ENCODE measurements at regions not wholly inside any gene's neighbourhood (a gene's known extent, or its start where the extent isn't known, plus 50 kb on each side); places are given as distances from the start of the nearest gene placed in this dataset.

GRCh38 chr12:16828891-16829290 is 222.9 kb upstream of the LMO3 start:
- H3K4me3 ChIP-seq (ENCODE audit: low read depth, low read length, poor library complexity, severe bottlenecking): no peak overlapping the region

GRCh38 chr12:16807731-16808130 is 201.8 kb upstream of the LMO3 start:
- H3K36me3 ChIP-seq (ENCODE audit: insufficient read depth, low read length): no peaks in the 10 kb centered on the region
- no peaks in the 10 kb centered on the region for H3K79me2 ChIP-seq (ENCODE audit: insufficient read depth, low read length)
- TF ChIP-seq CTCF (IDR thresholded peaks at IDR 0.05; ENCODE audit: low read length) (no peak), EZH2 (IDR thresholded peaks at IDR 0.05; ENCODE audit: borderline replicate concordance, low read length) (no peak)
- no peaks in the 10 kb centered on the region for H3K4me1 ChIP-seq (ENCODE audit: insufficient read depth, low read length, severe bottlenecking)
- H3K27ac ChIP-seq (ENCODE audit: low read depth, low read length, poor library complexity, severe bottlenecking): no peak overlapping the region
- no peaks in the 10 kb centered on the region for H3K9me3 ChIP-seq (ENCODE audit: low read length)
- H3K9me2 ChIP-seq (ENCODE audit: low read depth, low read length): no peaks in the 10 kb centered on the region
- H3K4me2 ChIP-seq (ENCODE audit: low read length): no peak overlapping the region
- H3K9ac ChIP-seq (ENCODE audit: low read length): no peak overlapping the region
- no peaks in the 10 kb centered on the region for H4K20me1 ChIP-seq (ENCODE audit: insufficient read depth, low read length)
- H3K4me3 ChIP-seq (ENCODE audit: low read depth, low read length, poor library complexity, severe bottlenecking): no peak overlapping the region
- H3K27me3 ChIP-seq (ENCODE audit: insufficient read depth, low read length): no peaks in the 10 kb centered on the region
- H2AFZ ChIP-seq (ENCODE audit: low read length): no peak overlapping the region
- H3F3A ChIP-seq (ENCODE audit: insufficient read depth, low read length): no peaks in the 10 kb centered on the region

More at GRCh38 chr12:16828891-16829290, 222.9 kb upstream of the LMO3 start:
- no peaks in the 10 kb centered on the region for H3K9me3 ChIP-seq (ENCODE audit: low read length)
- H2AFZ ChIP-seq (ENCODE audit: low read length): no peak overlapping the region
- no peaks in the 10 kb centered on the region for H3K79me2 ChIP-seq (ENCODE audit: insufficient read depth, low read length)
- no peaks in the 10 kb centered on the region for H3K9me2 ChIP-seq (ENCODE audit: low read depth, low read length)
- H3K9ac ChIP-seq (ENCODE audit: low read length): no peak overlapping the region
- TF ChIP-seq EZH2 (IDR thresholded peaks at IDR 0.05; ENCODE audit: borderline replicate concordance, low read length): no peak
- no peak for TF ChIP-seq CTCF (IDR thresholded peaks at IDR 0.05; ENCODE audit: low read length)
- no peak overlapping the region for H3K27ac ChIP-seq (ENCODE audit: low read depth, low read length, poor library complexity, severe bottlenecking)
- no peak overlapping the region for H3K4me2 ChIP-seq (ENCODE audit: low read length)
- H3K36me3 ChIP-seq (ENCODE audit: insufficient read depth, low read length): no peaks in the 10 kb centered on the region
- no peaks in the 10 kb centered on the region for H3K27me3 ChIP-seq (ENCODE audit: insufficient read depth, low read length)
- H3K4me1 ChIP-seq (ENCODE audit: insufficient read depth, low read length, severe bottlenecking): no peaks in the 10 kb centered on the region
- no peaks in the 10 kb centered on the region for H4K20me1 ChIP-seq (ENCODE audit: insufficient read depth, low read length)
- H3F3A ChIP-seq (ENCODE audit: insufficient read depth, low read length): no peaks in the 10 kb centered on the region

- no peak overlapping the region for H3K9ac ChIP-seq (ENCODE audit: low read length)
- H3F3A ChIP-seq (ENCODE audit: insufficient read depth, low read length): no peaks in the 10 kb centered on the region
- no peaks in the 10 kb centered on the region for H3K4me1 ChIP-seq (ENCODE audit: insufficient read depth, low read length, severe bottlenecking)
- H3K27ac ChIP-seq (ENCODE audit: low read depth, low read length, poor library complexity, severe bottlenecking): no peak overlapping the region
- no peak overlapping the region for H3K4me3 ChIP-seq (ENCODE audit: low read depth, low read length, poor library complexity, severe bottlenecking)
- no peaks in the 10 kb centered on the region for H3K36me3 ChIP-seq (ENCODE audit: insufficient read depth, low read length)
- H3K27me3 ChIP-seq (ENCODE audit: insufficient read depth, low read length): no peaks in the 10 kb centered on the region
- no peaks in the 10 kb centered on the region for H3K79me2 ChIP-seq (ENCODE audit: insufficient read depth, low read length)
- no peaks in the 10 kb centered on the region for H3K9me2 ChIP-seq (ENCODE audit: low read depth, low read length)
- H4K20me1 ChIP-seq (ENCODE audit: insufficient read depth, low read length): no peaks in the 10 kb centered on the region
- no peak for TF ChIP-seq EZH2 (IDR thresholded peaks at IDR 0.05; ENCODE audit: borderline replicate concordance, low read length)
- H2AFZ ChIP-seq (ENCODE audit: low read length): no peak overlapping the region
- H3K9me3 ChIP-seq (ENCODE audit: low read length): no peaks in the 10 kb centered on the region
- no peak overlapping the region for H3K4me2 ChIP-seq (ENCODE audit: low read length)
These were observed 190.2 kb upstream of the LMO3 start for GRCh38 chr12:16796168-16796567.

GRCh38 chr12:16789204-16789790 is 183.3 kb upstream of the LMO3 start:
- TF ChIP-seq CTCF (IDR thresholded peaks at IDR 0.05; ENCODE audit: low read length) (no peak), EZH2 (IDR thresholded peaks at IDR 0.05; ENCODE audit: borderline replicate concordance, low read length) (no peak)
- no peaks in the 10 kb centered on the region for H3K79me2 ChIP-seq (ENCODE audit: insufficient read depth, low read length)
- H3K27ac ChIP-seq (ENCODE audit: low read depth, low read length, poor library complexity, severe bottlenecking): no peak overlapping the region
- no peaks in the 10 kb centered on the region for H3K9me3 ChIP-seq (ENCODE audit: low read length)
- no peaks in the 10 kb centered on the region for H3F3A ChIP-seq (ENCODE audit: insufficient read depth, low read length)
- H3K4me2 ChIP-seq (ENCODE audit: low read length): no peak overlapping the region
- no peaks in the 10 kb centered on the region for H3K27me3 ChIP-seq (ENCODE audit: insufficient read depth, low read length)
- no peak overlapping the region for H2AFZ ChIP-seq (ENCODE audit: low read length)
- H3K9ac ChIP-seq (ENCODE audit: low read length): no peak overlapping the region
- H3K36me3 ChIP-seq (ENCODE audit: insufficient read depth, low read length): no peaks in the 10 kb centered on the region
- no peaks in the 10 kb centered on the region for H3K4me1 ChIP-seq (ENCODE audit: insufficient read depth, low read length, severe bottlenecking)
- no peaks in the 10 kb centered on the region for H3K9me2 ChIP-seq (ENCODE audit: low read depth, low read length)
- no peak overlapping the region for H3K4me3 ChIP-seq (ENCODE audit: low read depth, low read length, poor library complexity, severe bottlenecking)
- no peaks in the 10 kb centered on the region for H4K20me1 ChIP-seq (ENCODE audit: insufficient read depth, low read length)
